Loucy (cell line): ENCODE measurements at regions not wholly inside any gene's neighbourhood (a gene's known extent, or its start where the extent isn't known, plus 50 kb on each side); places are given as distances from the start of the nearest gene placed in this dataset.

Source experiments
- H2AFZ ChIP-seq: fragments of 200-600 bp; sonication (generic); 2 replicates; pipeline ENCODE4 v1.6.0; 2016; ENCODE audit warnings: antibody characterized with exemption, mild to moderate bottlenecking, low read length, moderate library complexity
- H3F3A ChIP-seq: fragments of 200-600 bp; 2 replicates; pipeline ENCODE4 v1.6.0; 2016; ENCODE audit warnings: antibody characterized with exemption, low read depth, mild to moderate bottlenecking
- H3K27me3 ChIP-seq: fragments of 200-600 bp; sonication (generic); 2 replicates; pipeline ENCODE4 v1.6.1; 2014; ENCODE audit warnings: low read length, mild to moderate bottlenecking; ENCODE audit not compliant: insufficient read depth, poor library complexity, severe bottlenecking
- H3K36me3 ChIP-seq: fragments of 200-600 bp; sonication (generic); 2 replicates; pipeline ENCODE4 v1.6.1; 2016; ENCODE audit warnings: low read length; ENCODE audit not compliant: insufficient read depth
- H3K4me1 ChIP-seq: fragments of 200-600 bp; sonication (generic); 2 replicates; pipeline ENCODE4 v1.5.1; 2014; ENCODE audit warnings: low read length, mild to moderate bottlenecking; ENCODE audit not compliant: insufficient read depth, poor library complexity, severe bottlenecking
- H3K4me2 ChIP-seq: fragments of 200-600 bp; sonication (generic); 2 replicates; pipeline ENCODE4 v1.6.0; 2014; ENCODE audit warnings: antibody characterized with exemption, low read length, low read depth, mild to moderate bottlenecking; ENCODE audit not compliant: poor library complexity, severe bottlenecking
- H3K4me3 ChIP-seq: fragments of 200-600 bp; sonication (generic); 2 replicates; pipeline ENCODE4 v1.5.1; 2014; ENCODE audit warnings: low read length, mild to moderate bottlenecking, mixed read lengths; ENCODE audit not compliant: poor library complexity, severe bottlenecking
- H3K79me2 ChIP-seq: fragments of 200-600 bp; sonication (generic); 2 replicates; pipeline ENCODE4 v1.6.1; 2014; ENCODE audit warnings: low read length; ENCODE audit not compliant: insufficient read depth
- H3K9ac ChIP-seq: fragments of 200-600 bp; sonication (generic); 2 replicates; pipeline ENCODE4 v1.6.0; 2014; ENCODE audit warnings: mild to moderate bottlenecking, low read depth, low read length, moderate library complexity; ENCODE audit not compliant: poor library complexity, severe bottlenecking
- H3K9me2 ChIP-seq: fragments of 200-600 bp; sonication (generic); replicated peaks from 2 replicates; pipeline ENCODE4 v1.6.1; 2016; ENCODE audit warnings: low read depth, low read length, mixed read lengths
- H3K9me3 ChIP-seq: fragments of 200-600 bp; sonication (generic); 2 replicates; pipeline ENCODE4 v1.6.1; 2014; ENCODE audit warnings: mild to moderate bottlenecking, antibody characterized with exemption, low read length, low read depth; ENCODE audit not compliant: insufficient read depth
- H4K20me1 ChIP-seq: fragments of 200-600 bp; sonication (generic); 2 replicates; pipeline ENCODE4 v1.6.0; 2014; ENCODE audit warnings: antibody characterized with exemption, low read length, mild to moderate bottlenecking; ENCODE audit not compliant: insufficient read depth, poor library complexity, severe bottlenecking
- CTCF ChIP-seq: fragments of 200-600 bp; sonication (generic); conservative IDR thresholded peaks from 2 replicates; pipeline ENCODE4 v1.5.1; 2014; ENCODE audit warnings: mild to moderate bottlenecking, antibody characterized with exemption, low read length
- EZH2phosphoT487 ChIP-seq: fragments of 200-600 bp; IDR thresholded peaks from 2 replicates; pipeline ENCODE4 v1.6.1; 2018; ENCODE audit warnings: antibody characterized with exemption, mild to moderate bottlenecking, moderate library complexity, borderline replicate concordance

GRCh38 chr10:118470470-118470869 lies 125.0 kb downstream of the PRLHR start:
- Histone ChIP-seq H3K36me3 (no peaks in the 10 kb centered on the region), H3K9me3 (no peaks in the 10 kb centered on the region), H3K79me2 (no peaks in the 10 kb centered on the region), H3K27me3 (no peaks in the 10 kb centered on the region), H3F3A (no peaks in the 10 kb centered on the region), H3K9ac (no peak overlapping the region), H4K20me1 (no peaks in the 10 kb centered on the region), H3K9me2 (no peaks in the 10 kb centered on the region), H2AFZ (no peak overlapping the region), H3K4me2 (no peak overlapping the region), H3K4me1 (no peaks in the 10 kb centered on the region), H3K4me3 (no peak overlapping the region)
- TF ChIP-seq EZH2phosphoT487 = no peak
- TF ChIP-seq CTCF = no peak

GRCh38 chr10:118467200-118467599 lies 125.1 kb upstream of the FAM204A start:
- Histone ChIP-seq H3K4me3 (no peak overlapping the region), H3K27me3 (no peaks in the 10 kb centered on the region)

GRCh38 chr10:118465300-118465874 lies 123.3 kb upstream of the FAM204A start:
- Histone ChIP-seq H3K36me3 (no peaks in the 10 kb centered on the region), H3K4me1 (no peaks in the 10 kb centered on the region), H3K79me2 (no peaks in the 10 kb centered on the region), H4K20me1 (no peaks in the 10 kb centered on the region), H3F3A (no peaks in the 10 kb centered on the region), H3K9me2 (no peaks in the 10 kb centered on the region), H3K9me3 (no peaks in the 10 kb centered on the region), H3K4me2 (no peak overlapping the region), H3K27me3 (no peaks in the 10 kb centered on the region), H2AFZ (no peak overlapping the region), H3K9ac (no peak overlapping the region), H3K4me3 (no peak overlapping the region)
- no peak for TF ChIP-seq CTCF
- no peak for TF ChIP-seq EZH2phosphoT487

More at GRCh38 chr10:118467200-118467599, 125.1 kb upstream of the FAM204A start:
- Histone ChIP-seq H3K36me3 (no peaks in the 10 kb centered on the region), H3K79me2 (no peaks in the 10 kb centered on the region), H3K9ac (no peak overlapping the region), H3K9me2 (no peaks in the 10 kb centered on the region), H3K4me1 (no peaks in the 10 kb centered on the region), H3K4me2 (no peak overlapping the region), H3K9me3 (no peaks in the 10 kb centered on the region), H3F3A (no peaks in the 10 kb centered on the region), H4K20me1 (no peaks in the 10 kb centered on the region), H2AFZ (no peak overlapping the region)
- TF ChIP-seq CTCF (no peak), EZH2phosphoT487 (no peak)
